ENCODE measurements at regions not wholly inside any gene's neighbourhood (a gene's known extent, or its start where the extent isn't known, plus 50 kb on each side); places are given as distances from the start of the nearest gene placed in this dataset.
"Not testable (repeated sequence)": the region's sequence is repeated elsewhere in the genome, so short reads cannot be mapped to it uniquely, and the experiment has no call there.

DNA sequence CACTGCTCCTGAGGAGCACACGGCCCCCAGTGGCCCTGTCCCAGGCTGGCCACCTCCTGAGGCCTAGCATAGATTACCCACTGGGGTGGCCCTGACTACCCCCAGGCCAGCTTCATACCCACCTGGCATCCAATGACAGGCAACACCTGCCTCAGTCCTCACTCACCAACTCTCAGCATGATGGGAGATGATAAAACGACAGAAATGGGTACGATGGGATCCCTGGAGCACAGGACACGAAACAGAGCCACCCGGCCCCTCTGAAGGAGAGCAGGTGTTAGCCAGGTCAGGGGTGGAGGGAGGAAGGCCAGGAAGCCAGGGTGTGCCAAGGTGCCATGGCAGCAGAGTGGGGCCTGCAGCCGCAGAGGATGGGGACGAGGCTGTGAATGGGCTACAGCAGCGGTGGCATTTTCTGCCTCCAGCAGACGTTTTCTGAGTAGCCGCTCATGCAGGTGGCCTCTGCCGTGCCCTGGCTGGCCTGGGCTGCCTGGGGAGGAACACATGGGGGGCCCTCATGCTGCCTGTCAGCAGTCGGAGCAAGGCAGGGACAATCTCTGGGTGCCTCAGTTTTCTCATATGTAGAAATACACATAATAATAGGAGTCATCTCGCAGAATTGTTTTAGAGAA is 50.2 kb upstream of the FGF3 start:
- in situ Hi-C loops (cut with HindIII; ENCODE audit: low pct_unique_long_range_greater_than_20kb, low sequenced_read_pairs): no loop called here
- DNase-seq (ENCODE audit: low read depth in 1 of 2, low spot score in 1 of 2): no peak
- TF ChIP-seq JUND (IDR thresholded peaks at IDR 0.05; ENCODE audit: low read depth): no peak

- TF ChIP-seq JUND (IDR thresholded peaks at IDR 0.05; ENCODE audit: low read depth): no peak
- DNase-seq (ENCODE audit: low read depth in 1 of 2, low spot score in 1 of 2): no peak
- in situ Hi-C loops (cut with HindIII; ENCODE audit: low pct_unique_long_range_greater_than_20kb, low sequenced_read_pairs): no loop called here
Measured at GRCh38 chr11:69870766-69871165, 51.5 kb upstream of the FGF3 start.

GRCh38 chr11:69873166-69874077 is 54.2 kb upstream of the FGF3 start:
- in situ Hi-C loops (cut with HindIII; ENCODE audit: low pct_unique_long_range_greater_than_20kb, low sequenced_read_pairs): no loop called here
- no peak for TF ChIP-seq JUND (IDR thresholded peaks at IDR 0.05; ENCODE audit: low read depth)
- no peak for DNase-seq (ENCODE audit: low read depth in 1 of 2, low spot score in 1 of 2)

DNA sequence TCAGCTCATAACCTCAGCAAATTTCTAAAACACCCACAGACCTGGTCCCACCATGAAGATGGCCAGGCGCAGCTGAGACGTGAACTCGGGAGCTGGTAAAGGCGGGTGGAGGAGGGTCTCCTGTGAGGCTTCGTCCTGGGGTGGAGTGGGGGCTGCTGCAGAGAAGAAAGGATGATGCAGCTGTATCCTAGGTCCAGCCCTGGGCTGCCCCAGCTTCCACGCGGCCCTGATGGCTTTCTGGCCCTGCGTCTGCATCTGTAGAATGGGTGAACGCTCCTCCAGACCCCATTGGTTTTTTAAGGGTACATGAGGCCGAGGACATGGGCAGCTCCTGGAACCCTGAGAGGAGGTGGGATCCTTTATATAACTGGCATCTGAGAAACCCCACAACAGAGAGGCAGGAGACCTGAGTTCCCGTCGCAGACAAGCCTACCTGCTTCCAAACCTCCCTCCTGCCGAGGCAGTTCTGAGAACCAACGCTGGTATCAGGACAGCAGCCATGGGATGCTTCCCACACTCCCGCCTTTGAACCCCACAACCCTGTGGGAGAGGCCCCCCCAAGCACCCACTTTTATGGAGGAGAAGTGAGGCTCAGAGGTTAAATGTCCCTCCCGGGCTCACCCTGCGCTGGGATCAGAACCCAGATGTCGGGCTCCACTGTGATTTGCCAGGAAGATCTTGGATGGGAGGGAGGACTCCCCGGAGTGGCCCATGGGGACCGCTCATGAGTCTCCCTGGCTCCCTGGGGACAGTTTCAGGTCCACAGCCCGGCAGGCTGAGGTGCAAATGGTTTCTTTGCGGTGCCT is 55.2 kb upstream of the FGF3 start:
- no peak for DNase-seq (ENCODE audit: low read depth in 1 of 2, low spot score in 1 of 2)
- in situ Hi-C loops (cut with HindIII; ENCODE audit: low pct_unique_long_range_greater_than_20kb, low sequenced_read_pairs): no loop called here

DNA sequence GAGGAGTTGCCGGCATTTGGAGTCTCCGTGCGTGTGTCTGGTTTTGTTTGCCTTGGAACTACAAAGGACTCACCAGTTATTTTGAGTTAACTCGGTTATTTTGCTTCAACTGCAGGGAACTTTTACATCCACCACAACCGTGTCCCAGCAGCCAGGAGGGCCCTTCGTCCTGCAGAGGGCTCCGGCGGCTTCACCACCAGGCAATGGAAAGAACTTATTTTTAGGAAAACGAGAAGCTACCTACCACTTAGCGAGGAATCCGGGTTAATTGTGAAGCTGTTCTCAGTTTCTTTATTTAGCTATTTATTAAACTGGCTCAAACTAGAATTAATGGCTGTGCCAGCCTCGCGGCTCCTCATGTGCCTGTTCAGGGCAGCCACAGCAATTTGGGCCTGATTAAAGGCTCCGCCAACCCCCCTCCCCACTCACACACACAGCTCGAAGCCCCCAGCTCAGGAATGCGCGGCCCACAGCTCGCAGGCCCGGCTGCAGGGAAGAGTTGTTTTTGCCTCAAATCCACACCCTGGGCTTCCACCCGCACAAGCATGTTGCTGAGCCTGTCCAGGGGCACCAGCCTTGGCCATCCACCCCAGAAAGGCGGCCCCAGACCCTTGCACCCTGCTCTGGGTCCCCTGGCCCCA is 55.9 kb upstream of the FGF3 start:
- in situ Hi-C loops (cut with HindIII; ENCODE audit: low pct_unique_long_range_greater_than_20kb, low sequenced_read_pairs): no loop called here
- no peak for TF ChIP-seq JUND (IDR thresholded peaks at IDR 0.05; ENCODE audit: low read depth)
- DNase-seq (ENCODE audit: low read depth in 1 of 2, low spot score in 1 of 2): no peak

More for the DNA sequence above, 55.2 kb upstream of the FGF3 start:
- TF ChIP-seq JUND (IDR thresholded peaks at IDR 0.05; ENCODE audit: low read depth): no peak

DNA sequence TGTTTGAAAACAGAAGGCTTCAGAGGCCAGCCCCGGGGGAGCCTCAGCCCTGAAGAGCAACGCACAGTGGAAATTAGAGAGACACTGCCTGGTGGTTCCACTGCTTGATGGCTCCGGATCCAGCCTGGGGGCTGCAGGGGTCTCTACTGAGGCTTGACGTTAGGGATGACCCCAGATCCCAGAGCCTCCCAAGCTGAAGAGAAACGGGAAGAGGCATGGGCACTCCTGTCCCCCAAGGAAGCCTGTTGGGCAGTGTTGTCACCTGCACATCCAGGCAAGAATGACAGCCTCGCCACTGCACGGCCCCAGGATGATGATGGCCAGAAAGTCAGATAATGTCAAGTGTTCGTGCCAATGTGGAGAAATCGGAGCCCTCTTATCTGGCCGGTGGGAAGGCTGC is 56.8 kb upstream of the FGF3 start:
- in situ Hi-C loops (cut with HindIII; ENCODE audit: low pct_unique_long_range_greater_than_20kb, low sequenced_read_pairs): no loop called here
- TF ChIP-seq JUND (IDR thresholded peaks at IDR 0.05; ENCODE audit: low read depth): no peak
- no peak for DNase-seq (ENCODE audit: low read depth in 1 of 2, low spot score in 1 of 2)

GRCh38 chr11:69877235-69877634 is 58.0 kb upstream of the FGF3 start:
- no peak for TF ChIP-seq JUND (IDR thresholded peaks at IDR 0.05; ENCODE audit: low read depth)
- no peak for DNase-seq (ENCODE audit: low read depth in 1 of 2, low spot score in 1 of 2)
- in situ Hi-C loops (cut with HindIII; ENCODE audit: low pct_unique_long_range_greater_than_20kb, low sequenced_read_pairs): no loop called here

DNA sequence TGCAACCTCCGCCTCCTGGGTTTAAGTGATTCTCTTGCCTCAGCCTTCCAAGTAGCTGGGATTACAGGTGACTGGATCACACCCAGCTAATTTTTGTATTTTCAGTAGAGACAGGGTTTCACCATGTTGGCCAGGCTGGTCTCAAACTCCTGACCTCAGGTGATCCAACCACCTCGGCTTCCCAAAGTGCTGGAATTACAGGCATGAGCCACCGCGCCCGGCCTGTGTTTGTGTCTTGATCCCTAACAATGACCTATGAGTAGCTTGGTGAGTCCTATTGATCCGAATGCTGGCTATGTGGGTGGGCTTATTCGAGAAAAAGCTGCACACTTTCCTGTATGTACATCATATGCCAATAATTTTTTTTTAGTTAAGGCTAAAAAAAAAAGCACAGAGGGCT is 58.5 kb upstream of the FGF3 start:
- in situ Hi-C loops (cut with HindIII; ENCODE audit: low pct_unique_long_range_greater_than_20kb, low sequenced_read_pairs): not testable (repeated sequence)

DNA sequence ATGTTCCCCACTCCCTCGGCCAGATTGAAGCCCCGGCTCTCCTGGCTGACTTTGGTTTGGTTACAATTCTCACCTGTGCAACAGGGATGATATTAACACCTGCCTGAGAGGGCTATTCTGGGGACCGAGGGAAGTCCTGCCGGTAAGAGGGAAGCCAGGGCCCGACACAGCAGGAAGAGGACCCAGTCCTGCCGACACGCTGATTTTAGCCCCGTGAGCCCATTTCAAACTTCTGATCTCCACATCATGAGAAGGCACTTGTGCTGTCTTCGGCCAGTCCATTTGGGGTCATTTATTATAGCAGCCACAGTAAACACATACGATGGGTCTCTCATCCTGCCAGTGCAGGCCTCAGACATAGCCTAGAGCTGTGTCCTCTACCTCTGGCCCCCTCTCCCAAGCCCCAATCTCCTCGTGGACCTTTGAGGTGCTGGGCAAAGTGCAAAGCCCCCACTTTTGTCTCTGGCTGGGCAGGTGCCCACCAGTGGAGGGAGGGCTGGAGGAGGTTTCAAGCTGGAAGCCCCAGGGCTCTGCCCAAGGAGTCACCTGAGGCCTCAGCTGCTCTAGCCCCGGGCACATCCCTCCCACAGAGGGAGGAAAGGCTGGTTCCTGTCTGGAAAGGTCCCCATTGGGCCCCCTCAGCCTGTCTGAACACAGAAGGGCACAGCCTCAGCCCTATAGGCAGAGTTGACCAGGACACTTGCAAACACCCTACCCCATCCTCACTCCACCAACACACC is 59.1 kb upstream of the FGF3 start:
- DNase-seq (ENCODE audit: low read depth in 1 of 2, low spot score in 1 of 2): no peak
- in situ Hi-C loops (cut with HindIII; ENCODE audit: low pct_unique_long_range_greater_than_20kb, low sequenced_read_pairs): no loop called here
- TF ChIP-seq JUND (IDR thresholded peaks at IDR 0.05; ENCODE audit: low read depth): no peak

More for the DNA sequence above, 58.5 kb upstream of the FGF3 start:
- not testable (repeated sequence) for DNase-seq (ENCODE audit: low read depth in 1 of 2, low spot score in 1 of 2)

DNA sequence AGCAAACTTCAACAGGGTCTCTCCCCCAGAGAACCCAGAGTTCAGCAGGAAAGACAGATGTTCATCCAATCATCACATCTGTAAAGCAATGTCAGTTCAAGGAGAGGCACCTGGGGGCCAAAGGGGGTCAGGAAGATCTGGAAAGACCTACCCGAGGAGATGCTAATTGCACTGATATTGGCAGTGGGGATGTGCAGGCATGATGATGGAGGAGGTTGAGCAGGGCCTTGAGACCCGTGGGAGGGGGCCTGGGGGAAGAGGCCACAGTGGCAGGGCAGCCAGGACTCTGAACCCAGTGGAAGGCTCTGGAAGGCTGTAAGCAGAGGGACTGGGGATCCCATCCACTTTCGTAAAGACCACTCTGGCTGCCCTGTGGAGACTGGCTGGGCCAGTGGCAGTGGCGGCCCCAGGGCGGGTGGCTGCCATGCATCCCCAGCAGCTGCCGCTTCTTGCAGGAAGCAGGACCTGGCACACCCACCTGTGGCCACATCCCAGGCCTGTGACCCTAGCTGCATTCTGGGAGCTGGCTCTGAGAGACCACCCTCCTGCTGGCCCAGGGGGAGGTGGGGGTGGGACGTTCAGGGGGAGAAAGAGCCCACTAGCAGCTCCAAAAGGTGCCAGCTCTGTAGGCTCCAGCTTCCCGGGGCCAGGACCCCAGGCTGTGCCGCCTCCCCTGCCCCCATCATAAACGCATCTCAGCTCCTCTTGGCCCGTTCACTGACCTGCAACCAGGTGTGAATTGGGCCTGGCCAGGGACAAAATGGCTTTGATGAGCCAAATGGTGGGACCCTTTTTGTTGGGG is 59.9 kb upstream of the FGF3 start:
- in situ Hi-C loops (cut with HindIII; ENCODE audit: low pct_unique_long_range_greater_than_20kb, low sequenced_read_pairs): no loop called here
- TF ChIP-seq JUND (IDR thresholded peaks at IDR 0.05; ENCODE audit: low read depth): no peak

DNA sequence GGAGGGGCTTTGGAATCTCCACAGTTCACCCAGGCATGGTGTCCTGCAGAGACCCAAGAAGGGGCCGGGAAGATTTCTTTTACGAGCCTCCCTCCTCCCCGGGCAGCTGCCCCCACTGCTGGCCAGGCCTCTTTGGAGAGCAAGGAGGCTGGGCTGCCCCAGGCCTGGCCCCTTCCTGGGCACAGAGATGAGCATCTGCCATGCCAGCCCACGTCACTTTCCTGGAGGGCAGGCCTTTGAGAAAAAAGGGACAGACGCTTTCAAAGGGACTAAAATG is 60.5 kb upstream of the FGF3 start:
- no peak for DNase-seq (ENCODE audit: low read depth in 1 of 2, low spot score in 1 of 2)
- no peak for TF ChIP-seq JUND (IDR thresholded peaks at IDR 0.05; ENCODE audit: low read depth)
- in situ Hi-C loops (cut with HindIII; ENCODE audit: low pct_unique_long_range_greater_than_20kb, low sequenced_read_pairs): no loop called here

More for the DNA sequence above, 59.9 kb upstream of the FGF3 start:
- no peak for DNase-seq (ENCODE audit: low read depth in 1 of 2, low spot score in 1 of 2)

Data from T47D (cell line).